SK-N-SH (cell line): ENCODE measurements at regions not wholly inside any gene's neighbourhood (a gene's known extent, or its start where the extent isn't known, plus 50 kb on each side); places are given as distances from the start of the nearest gene placed in this dataset.

Source experiments
- CTCF ChIA-PET: fragments of 300-600, 350-600 bp; formaldehyde crosslinking; extraction: SDS; loops from one replicate; lab custom pipeline; 2021; lab: Yijun Ruan, JAX
- POLR2A ChIA-PET: fragments of 350-600 bp; sonication (Branson Sonifier 250); formaldehyde crosslinking; extraction: SDS; loops from one replicate; lab custom pipeline; 2020; ENCODE audit warnings: antibody characterized with exemption, inconsistent platforms; lab: Yijun Ruan, JAX
- DNase-seq: peaks from one replicate; pipeline ENCODE4 v3.0.0; 2012
- H2AFZ ChIP-seq: fragments of 200-600 bp; sonication (generic); 2 replicates; pipeline ENCODE4 v1.8.1; 2016; ENCODE audit warnings: antibody characterized with exemption, mild to moderate bottlenecking, low read depth
- H3F3A ChIP-seq: fragments of 200-600 bp; sonication (generic); replicated peaks from 2 replicates; pipeline ENCODE3; 2016; ENCODE audit warnings: antibody characterized with exemption, mild to moderate bottlenecking; ENCODE audit not compliant: insufficient read depth
- H3K27ac ChIP-seq, 2 experiments: fragments of 200-500 bp in 1 of 2; fragments of 200-600 bp in 1 of 2; sonication (Bioruptor generic) in 1 of 2; sonication (generic), shearing (Covaris generic) in 1 of 2; 2 replicates each; pipeline versions ENCODE4 v1.5.1 to v1.6.1; 2014 to 2016; ENCODE audit warnings: low read depth in 2 of 2, inconsistent platforms in 1 of 2, low read length in 1 of 2, mild to moderate bottlenecking in 1 of 2, mixed read lengths in 1 of 2
- H3K27me3 ChIP-seq: fragments of 200-600 bp; sonication (generic), shearing (Covaris generic); 2 replicates; pipeline ENCODE4 v1.6.1; 2016; ENCODE audit warnings: mixed run types; ENCODE audit not compliant: insufficient read depth
- H3K36me3 ChIP-seq, 2 experiments: fragments of 200-500 bp in 1 of 2; fragments of 200-600 bp in 1 of 2; sonication (Bioruptor generic) in 1 of 2; sonication (generic) in 1 of 2; replicated peaks in 1 of 2; 2 replicates each; pipeline versions ENCODE3 to v1.5.1; 2014 to 2016; ENCODE audit warnings: low read length in 1 of 2, mild to moderate bottlenecking in 1 of 2; ENCODE audit not compliant: insufficient read depth in 2 of 2, control insufficient read depth in 1 of 2
- H3K4me1 ChIP-seq, 2 experiments: fragments of 200-500 bp in 1 of 2; fragments of 200-600 bp in 1 of 2; sonication (Bioruptor generic) in 1 of 2; sonication (generic), shearing (Covaris generic) in 1 of 2; 2 replicates each; pipeline versions ENCODE4 v1.5.1 to v1.6.1; 2014 to 2016; ENCODE audit warnings: low read depth in 1 of 2, low read length in 1 of 2, mixed run types in 1 of 2; ENCODE audit not compliant: insufficient read depth in 2 of 2, control insufficient read depth in 1 of 2
- H3K4me2 ChIP-seq: fragments of 200-600 bp; sonication (generic), shearing (Covaris generic); 2 replicates; pipeline ENCODE4 v1.6.1; 2017; ENCODE audit warnings: mixed run types
- H3K4me3 ChIP-seq, 2 experiments: fragments of 200-500 bp in 1 of 2; fragments of 200-600 bp in 1 of 2; sonication (Bioruptor generic) in 1 of 2; sonication (generic), shearing (Covaris generic) in 1 of 2; 2 replicates each; pipeline versions ENCODE4 v1.5.1 to v1.8.1; 2014 to 2016; ENCODE audit warnings: low read depth in 2 of 2, inconsistent platforms in 1 of 2, low read length in 1 of 2, mild to moderate bottlenecking in 1 of 2, mixed read lengths in 1 of 2, moderate library complexity in 1 of 2
- H3K79me2 ChIP-seq: fragments of 200-600 bp; sonication (generic); 2 replicates; pipeline ENCODE4 v1.8.1; 2017; ENCODE audit warnings: mild to moderate bottlenecking; ENCODE audit not compliant: insufficient read depth
- H3K9ac ChIP-seq: fragments of 200-600 bp; sonication (generic); 2 replicates; pipeline ENCODE4 v1.6.1; 2017; ENCODE audit warnings: mixed run types
- H3K9me2 ChIP-seq: fragments of 200-600 bp; sonication (generic); 2 replicates; pipeline ENCODE4 v1.6.1; 2017; ENCODE audit warnings: mixed run types
- H3K9me3 ChIP-seq: fragments of 200-600 bp; sonication (generic); 2 replicates; pipeline ENCODE4 v1.6.1; 2017; ENCODE audit warnings: mixed run types, mild to moderate bottlenecking, moderate library complexity
- H4K20me1 ChIP-seq: fragments of 200-600 bp; sonication (generic); 2 replicates; pipeline ENCODE4 v1.6.1; 2017; ENCODE audit warnings: mild to moderate bottlenecking, mixed run types; ENCODE audit not compliant: insufficient read depth
- CHD2 ChIP-seq: fragments of 150-350 bp; IDR thresholded peaks from 2 replicates; pipeline ENCODE4 v1.6.1; 2018; ENCODE audit warnings: low read length; ENCODE audit not compliant: partially characterized antibody
- EP300 ChIP-seq, 2 experiments: IDR thresholded peaks; 2 replicates each; pipeline versions ENCODE4 v1.4.0 to v1.6.1; 2012; ENCODE audit warnings: borderline replicate concordance in 1 of 2, low read depth in 1 of 2, low read length in 1 of 2
- FOSL2 ChIP-seq: IDR thresholded peaks from 2 replicates; pipeline ENCODE4 v1.4.0; 2012; ENCODE audit warnings: low read depth, mild to moderate bottlenecking, moderate library complexity, borderline replicate concordance
- FOXJ3 ChIP-seq: sonication (generic); formaldehyde crosslinking; IDR thresholded peaks from 2 replicates; pipeline ENCODE4 v1.5.1; 2020; ENCODE audit warnings: mild to moderate bottlenecking, missing genetic modification reagents
- FOXM1 ChIP-seq: IDR thresholded peaks from 2 replicates; pipeline ENCODE4 v1.4.0; 2012; ENCODE audit warnings: low read depth, mild to moderate bottlenecking
- MEF2A ChIP-seq: IDR thresholded peaks from 2 replicates; pipeline ENCODE4 v1.4.0; 2012; ENCODE audit warnings: low read depth, borderline replicate concordance
- NFIC ChIP-seq: IDR thresholded peaks from 2 replicates; pipeline ENCODE4 v1.4.0; 2012; ENCODE audit warnings: borderline replicate concordance
- NRF1 ChIP-seq: IDR thresholded peaks from 2 replicates; pipeline ENCODE4 v1.6.1; 2012; ENCODE audit warnings: low read depth, mild to moderate bottlenecking, low read length
- POLR2AphosphoS5 ChIP-seq: IDR thresholded peaks from 2 replicates; pipeline ENCODE4 v1.6.1; 2012; ENCODE audit warnings: low read depth, low read length
- RAD21 ChIP-seq: IDR thresholded peaks from 2 replicates; pipeline ENCODE4 v1.6.1; 2012; ENCODE audit warnings: mild to moderate bottlenecking, low read length
- RCOR1 ChIP-seq: fragments of 150-350 bp; IDR thresholded peaks from 2 replicates; pipeline ENCODE4 v1.6.1; 2017; ENCODE audit warnings: antibody characterized with exemption, low read length
- REST ChIP-seq: IDR thresholded peaks from 2 replicates; pipeline ENCODE4 v1.6.1; 2012; ENCODE audit warnings: mild to moderate bottlenecking, low read depth, low read length, moderate library complexity
- RFX5 ChIP-seq: IDR thresholded peaks from 2 replicates; pipeline ENCODE4 v1.6.1; 2012; ENCODE audit warnings: mild to moderate bottlenecking, improper control_type of control experiment, low read length
- TAF1 ChIP-seq: IDR thresholded peaks from 2 replicates; pipeline ENCODE4 v1.6.1; 2012; ENCODE audit warnings: low read depth, mild to moderate bottlenecking, low read length, moderate library complexity, borderline replicate concordance
- TEAD4 ChIP-seq: IDR thresholded peaks from 2 replicates; pipeline ENCODE4 v1.4.0; 2012; ENCODE audit warnings: mild to moderate bottlenecking, borderline replicate concordance; ENCODE audit not compliant: insufficient read depth
- USF2 ChIP-seq: fragments of 150-350 bp; IDR thresholded peaks from 2 replicates; pipeline ENCODE4 v1.6.1; 2017; ENCODE audit warnings: antibody characterized with exemption, low read length, low read depth, borderline replicate concordance
- YY1 ChIP-seq: IDR thresholded peaks from 2 replicates; pipeline ENCODE4 v1.4.0; 2012; ENCODE audit warnings: low read depth, mild to moderate bottlenecking
- WGBS: methylation state at CpG from one replicate; pipeline ENCODE4 v1.1.6; 2017; ENCODE audit warnings: low lambda C conversion rate; 5-methylcytosine and 5-hydroxymethylcytosine counted together
- TF ChIP-seq, protein P1 (sequence below): IDR thresholded peaks from 2 replicates; pipeline ENCODE4 v1.4.0; 2012; ENCODE audit warnings: low read depth, borderline replicate concordance
- TF ChIP-seq, protein P2 (sequence below): fragments of 150-350 bp; IDR thresholded peaks from 2 replicates; pipeline ENCODE4 v1.6.1; 2016; ENCODE audit warnings: mild to moderate bottlenecking, low read depth, low read length
- TF ChIP-seq, protein P3 (sequence below): IDR thresholded peaks from 2 replicates; pipeline ENCODE4 v1.4.0; 2012; ENCODE audit warnings: low read depth, borderline replicate concordance

DNA sequence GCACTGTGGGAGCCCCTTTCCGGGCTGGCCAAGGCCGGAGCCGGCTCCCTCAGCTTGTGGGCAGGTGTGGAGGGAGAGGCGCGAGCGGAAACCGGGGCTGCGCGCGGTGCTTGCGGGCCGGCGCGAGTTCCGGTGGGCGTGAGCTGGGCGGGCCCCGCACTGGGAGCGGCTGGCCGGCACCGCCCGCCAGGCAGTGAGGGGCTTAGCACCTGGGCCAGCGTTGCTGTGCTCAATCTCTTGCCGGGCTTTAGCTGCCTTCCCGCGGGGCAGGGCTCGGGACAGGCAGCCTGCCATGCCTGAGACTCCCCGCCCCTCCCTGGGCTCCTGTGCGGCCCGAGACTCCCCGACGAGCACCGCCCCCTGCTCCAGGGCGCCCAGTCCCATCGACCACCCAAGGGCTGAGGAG is 405.2 kb upstream of the PRR20A start:
- Histone ChIP-seq H3K79me2 (no peaks in the 10 kb centered on the region), H3F3A (no peaks in the 10 kb centered on the region), H3K27me3 (no peaks in the 10 kb centered on the region), H3K36me3 (no peaks in the 10 kb centered on the region), H3K9me3 (no peaks in the 10 kb centered on the region), H3K9ac (no peak overlapping the region), H3K4me3 (no peak overlapping the region), H4K20me1 (no peaks in the 10 kb centered on the region)
- 52% methylated on average over 3 of the region's 35 CpGs for WGBS
- POLR2A ChIA-PET, result no interaction called here
- TF ChIP-seq TEAD4 (no peak), FOXJ3 (CRISPR knock-in tag) (no peak), MEF2A (no peak), TAF1 (no peak), RAD21 (no peak), FOSL2 (no peak), CHD2 (no peak), RFX5 (no peak), NRF1 (no peak), FOXM1 (no peak), NFIC (no peak), USF2 (no peak), EP300 (IDR thresholded peaks at IDR 0.05; ENCODE audit: borderline replicate concordance in 1 of 2, low read depth in 1 of 2, low read length in 1 of 2) (no peak), POLR2AphosphoS5 (no peak), RCOR1 (no peak), YY1 (no peak), REST (no peak)
- TF ChIP-seq, protein P1, sequence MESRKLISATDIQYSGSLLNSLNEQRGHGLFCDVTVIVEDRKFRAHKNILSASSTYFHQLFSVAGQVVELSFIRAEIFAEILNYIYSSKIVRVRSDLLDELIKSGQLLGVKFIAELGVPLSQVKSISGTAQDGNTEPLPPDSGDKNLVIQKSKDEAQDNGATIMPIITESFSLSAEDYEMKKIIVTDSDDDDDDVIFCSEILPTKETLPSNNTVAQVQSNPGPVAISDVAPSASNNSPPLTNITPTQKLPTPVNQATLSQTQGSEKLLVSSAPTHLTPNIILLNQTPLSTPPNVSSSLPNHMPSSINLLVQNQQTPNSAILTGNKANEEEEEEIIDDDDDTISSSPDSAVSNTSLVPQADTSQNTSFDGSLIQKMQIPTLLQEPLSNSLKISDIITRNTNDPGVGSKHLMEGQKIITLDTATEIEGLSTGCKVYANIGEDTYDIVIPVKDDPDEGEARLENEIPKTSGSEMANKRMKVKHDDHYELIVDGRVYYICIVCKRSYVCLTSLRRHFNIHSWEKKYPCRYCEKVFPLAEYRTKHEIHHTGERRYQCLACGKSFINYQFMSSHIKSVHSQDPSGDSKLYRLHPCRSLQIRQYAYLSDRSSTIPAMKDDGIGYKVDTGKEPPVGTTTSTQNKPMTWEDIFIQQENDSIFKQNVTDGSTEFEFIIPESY, result no peak
- TF ChIP-seq, protein P2, sequence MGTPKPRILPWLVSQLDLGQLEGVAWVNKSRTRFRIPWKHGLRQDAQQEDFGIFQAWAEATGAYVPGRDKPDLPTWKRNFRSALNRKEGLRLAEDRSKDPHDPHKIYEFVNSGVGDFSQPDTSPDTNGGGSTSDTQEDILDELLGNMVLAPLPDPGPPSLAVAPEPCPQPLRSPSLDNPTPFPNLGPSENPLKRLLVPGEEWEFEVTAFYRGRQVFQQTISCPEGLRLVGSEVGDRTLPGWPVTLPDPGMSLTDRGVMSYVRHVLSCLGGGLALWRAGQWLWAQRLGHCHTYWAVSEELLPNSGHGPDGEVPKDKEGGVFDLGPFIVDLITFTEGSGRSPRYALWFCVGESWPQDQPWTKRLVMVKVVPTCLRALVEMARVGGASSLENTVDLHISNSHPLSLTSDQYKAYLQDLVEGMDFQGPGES, result no peak
- TF ChIP-seq, protein P3, sequence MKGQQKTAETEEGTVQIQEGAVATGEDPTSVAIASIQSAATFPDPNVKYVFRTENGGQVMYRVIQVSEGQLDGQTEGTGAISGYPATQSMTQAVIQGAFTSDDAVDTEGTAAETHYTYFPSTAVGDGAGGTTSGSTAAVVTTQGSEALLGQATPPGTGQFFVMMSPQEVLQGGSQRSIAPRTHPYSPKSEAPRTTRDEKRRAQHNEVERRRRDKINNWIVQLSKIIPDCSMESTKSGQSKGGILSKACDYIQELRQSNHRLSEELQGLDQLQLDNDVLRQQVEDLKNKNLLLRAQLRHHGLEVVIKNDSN, result no peak
- TF ChIP-seq, all 33 proteins: peak for 0
- H3K9me2 ChIP-seq, result no peaks in the 10 kb centered on the region
- no peak for DNase-seq
- H3K4me2 ChIP-seq, result no peak overlapping the region
- H3K27ac ChIP-seq, result no peak overlapping the region
- H3K4me1 ChIP-seq, result no peaks in the 10 kb centered on the region
- no peak overlapping the region for H2AFZ ChIP-seq
- CTCF ChIA-PET, result no interaction called here
